MCF 10A (cell line): ENCODE measurements at regions not wholly inside any gene's neighbourhood (a gene's known extent, or its start where the extent isn't known, plus 50 kb on each side); places are given as distances from the start of the nearest gene placed in this dataset.

Source experiments
- BruUV-seq: library from RNA; stranded (reverse); fragments of 400-500 nt; replicated peaks from 2 replicates; lab custom pipeline; 2021; lab: Mats Ljungman, UMichigan
- CTCF ChIA-PET: fragments of 300-600 bp; sonication (Branson Sonifier 250); formaldehyde crosslinking; extraction: SDS; loops from one replicate; lab custom pipeline; 2021; ENCODE audit warnings: antibody characterized with exemption, inconsistent platforms; lab: Yijun Ruan, JAX
- POLR2A ChIA-PET: fragments of 300-600, 350-650 bp; sonication (Branson Sonifier 250); formaldehyde crosslinking; extraction: SDS; loops from one replicate; lab custom pipeline; 2020; ENCODE audit warnings: antibody characterized with exemption, inconsistent platforms; lab: Yijun Ruan, JAX
- DNase-seq: peaks from one replicate; pipeline ENCODE4 v3.0.0-alpha.2; 2018; ENCODE audit not compliant: unreplicated experiment
- H3K27ac Mint-ChIP-seq: one replicate; pipeline ENCODE4 v1.8.0; 2022; ENCODE audit warnings: mild to moderate bottlenecking, low read depth, mixed read lengths; ENCODE audit not compliant: unreplicated experiment
- H3K27me3 Mint-ChIP-seq: one replicate; pipeline ENCODE4 v1.8.0; 2022; ENCODE audit warnings: mixed read lengths; ENCODE audit not compliant: insufficient read depth, unreplicated experiment
- H3K36me3 Mint-ChIP-seq: one replicate; pipeline ENCODE4 v1.8.0; 2022; ENCODE audit warnings: mild to moderate bottlenecking, moderate library complexity, mixed read lengths; ENCODE audit not compliant: insufficient read depth, unreplicated experiment
- H3K4me1 Mint-ChIP-seq: one replicate; pipeline ENCODE4 v1.8.0; 2022; ENCODE audit warnings: mixed read lengths; ENCODE audit not compliant: insufficient read depth, unreplicated experiment
- H3K4me3 Mint-ChIP-seq: one replicate; pipeline ENCODE4 v1.8.0; 2022; ENCODE audit warnings: mild to moderate bottlenecking, moderate library complexity, mixed read lengths; ENCODE audit not compliant: unreplicated experiment
- H3K9me3 Mint-ChIP-seq: one replicate; pipeline ENCODE4 v1.8.0; 2022; ENCODE audit warnings: mixed read lengths; ENCODE audit not compliant: unreplicated experiment
- CTCF ChIP-seq: fragments of 200-600 bp; IDR thresholded peaks from one replicate; pipeline ENCODE4 v1.8.0; 2022; ENCODE audit warnings: antibody characterized with exemption, mild to moderate bottlenecking; ENCODE audit not compliant: unreplicated experiment
- intact Hi-C: fragments of 100-400 bp; cut with micrococcal nuclease; formaldehyde crosslinking; loops from 2 replicates; pipeline ENCODE4 v1.14.1; 2022

- no peak for DNase-seq
- POLR2A ChIA-PET: no interaction called here
- H3K4me3 Mint-ChIP-seq: no peak overlapping the region
- H3K4me1 Mint-ChIP-seq: no peaks in the 10 kb centered on the region
- no peaks in the 10 kb centered on the region for H3K9me3 Mint-ChIP-seq
- no peak for TF ChIP-seq CTCF
- CTCF ChIA-PET: no interaction called here
- H3K27ac Mint-ChIP-seq: no peak overlapping the region
- no peaks in the 10 kb centered on the region for H3K27me3 Mint-ChIP-seq
- H3K36me3 Mint-ChIP-seq: no peaks in the 10 kb centered on the region
- no TSS peak for BruUV-seq
- intact Hi-C loops: no loop called here
Measured at GRCh38 chr1:191002768-191003167, 525.1 kb upstream of the BRINP3 start.

GRCh38 chr1:191016765-191017164 lies 539.1 kb upstream of the BRINP3 start:
- Mint-ChIP-seq H3K36me3 (no peaks in the 10 kb centered on the region), H3K27me3 (no peaks in the 10 kb centered on the region), H3K27ac (no peak overlapping the region), H3K4me3 (no peak overlapping the region), H3K9me3 (no peaks in the 10 kb centered on the region), H3K4me1 (peaks cover 10% of the 10 kb centered on the region)
- TF ChIP-seq CTCF: no peak
- ChIA-PET POLR2A (no interaction called here), CTCF (no interaction called here)
- DNase-seq: no peak
- BruUV-seq: no TSS peak
- intact Hi-C loops: no loop called here

GRCh38 chr1:191022856-191023255 lies 545.2 kb upstream of the BRINP3 start:
- no peaks in the 10 kb centered on the region for H3K9me3 Mint-ChIP-seq
- no peak overlapping the region for H3K27ac Mint-ChIP-seq
- H3K36me3 Mint-ChIP-seq: no peaks in the 10 kb centered on the region
- peak; percentile 49 for DNase-seq
- intact Hi-C loops: no loop called here
- ChIA-PET POLR2A (no interaction called here), CTCF (interaction anchor here (0.9 kb wide), 1 partner anchor 163 kb away, joined by 3 read pairs; no protein-coding TSS in a partner anchor)
- H3K27me3 Mint-ChIP-seq: no peaks in the 10 kb centered on the region
- TF ChIP-seq CTCF: no peak
- H3K4me3 Mint-ChIP-seq: no peak overlapping the region
- peaks cover 18% of the 10 kb centered on the region for H3K4me1 Mint-ChIP-seq
- no TSS peak for BruUV-seq

GRCh38 chr1:191025896-191026642 lies 548.4 kb upstream of the BRINP3 start:
- no peak overlapping the region for H3K27ac Mint-ChIP-seq
- H3K27me3 Mint-ChIP-seq: no peaks in the 10 kb centered on the region
- ChIA-PET POLR2A (no interaction called here), CTCF (interaction anchor here (1.7 kb wide), 1 partner anchor 10 kb away, joined by 5 read pairs; no protein-coding TSS in a partner anchor)
- intact Hi-C loops: no loop called here
- no TSS peak for BruUV-seq
- no peak for TF ChIP-seq CTCF
- H3K9me3 Mint-ChIP-seq: peaks cover 19% of the 10 kb centered on the region
- DNase-seq: no peak
- H3K4me3 Mint-ChIP-seq: no peak overlapping the region
- no peaks in the 10 kb centered on the region for H3K36me3 Mint-ChIP-seq
- peaks cover 18% of the 10 kb centered on the region for H3K4me1 Mint-ChIP-seq
